Omental fat pad (tissue), 3 donors: ENCODE measurements at regions not wholly inside any gene's neighbourhood (a gene's known extent, or its start where the extent isn't known, plus 50 kb on each side); places are given as distances from the start of the nearest gene placed in this dataset.
"Not testable (repeated sequence)": the region's sequence is repeated elsewhere in the genome, so short reads cannot be mapped to it uniquely, and the experiment has no call there.

Source experiments
- ATAC-seq: fragments of 150-250 bp; one replicate; pipeline ENCODE4 v1.9.1; 2016; ENCODE audit warnings: mild to moderate bottlenecking, moderate library complexity; ENCODE audit not compliant: low FRiP score
- DNase-seq: peaks from one replicate; pipeline ENCODE4 v3.0.0-alpha.2; 2019; ENCODE audit warnings: low spot score
- TF ChIP-seq, protein P1 (sequence below), 3 donors: fragments of 450-650 bp; IDR thresholded peaks; one replicate each; pipeline ENCODE4 v1.5.1; 2016 to 2017; ENCODE audit warnings: antibody characterized with exemption in 3 of 3, mild to moderate bottlenecking in 3 of 3, moderate library complexity in 2 of 3

DNA sequence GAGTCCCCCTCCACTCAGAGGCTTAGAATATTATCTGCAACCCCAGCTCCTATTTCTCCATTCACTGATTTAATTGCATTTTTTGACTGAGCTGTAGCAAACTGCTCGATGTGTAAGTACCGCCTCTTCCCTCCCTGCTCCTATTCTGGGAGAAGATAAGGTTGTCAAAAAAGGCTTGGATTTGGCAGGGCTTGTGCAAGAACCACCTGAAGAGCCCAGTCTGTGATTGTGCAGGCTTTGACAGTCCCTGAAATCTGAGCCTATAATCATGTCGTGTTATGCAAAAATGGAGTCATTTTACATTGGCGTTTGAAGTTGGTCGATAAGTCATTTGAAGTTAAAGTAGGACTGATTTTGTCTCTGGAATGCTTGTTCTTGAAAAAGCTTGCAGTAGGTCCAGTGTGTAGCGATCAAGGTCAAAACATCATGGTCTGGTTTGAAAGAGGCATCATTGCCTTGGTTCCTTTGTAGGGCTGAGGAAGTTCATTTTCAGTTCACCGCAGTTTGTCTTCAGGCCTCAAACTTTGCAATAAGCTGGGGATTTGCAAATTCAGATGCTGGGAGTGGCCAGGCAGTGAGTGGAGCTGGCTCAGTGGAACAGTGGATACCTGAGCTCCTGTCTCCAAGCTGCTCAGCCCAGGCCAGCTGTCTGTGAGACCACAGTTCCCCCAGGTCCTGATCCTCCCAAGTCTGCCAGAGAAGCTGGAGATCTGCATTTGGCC lies 68.8 kb downstream of the KATNIP start:
- ATAC-seq (peak; percentile 38), DNase-seq (no peak)
- TF ChIP-seq, protein P1, sequence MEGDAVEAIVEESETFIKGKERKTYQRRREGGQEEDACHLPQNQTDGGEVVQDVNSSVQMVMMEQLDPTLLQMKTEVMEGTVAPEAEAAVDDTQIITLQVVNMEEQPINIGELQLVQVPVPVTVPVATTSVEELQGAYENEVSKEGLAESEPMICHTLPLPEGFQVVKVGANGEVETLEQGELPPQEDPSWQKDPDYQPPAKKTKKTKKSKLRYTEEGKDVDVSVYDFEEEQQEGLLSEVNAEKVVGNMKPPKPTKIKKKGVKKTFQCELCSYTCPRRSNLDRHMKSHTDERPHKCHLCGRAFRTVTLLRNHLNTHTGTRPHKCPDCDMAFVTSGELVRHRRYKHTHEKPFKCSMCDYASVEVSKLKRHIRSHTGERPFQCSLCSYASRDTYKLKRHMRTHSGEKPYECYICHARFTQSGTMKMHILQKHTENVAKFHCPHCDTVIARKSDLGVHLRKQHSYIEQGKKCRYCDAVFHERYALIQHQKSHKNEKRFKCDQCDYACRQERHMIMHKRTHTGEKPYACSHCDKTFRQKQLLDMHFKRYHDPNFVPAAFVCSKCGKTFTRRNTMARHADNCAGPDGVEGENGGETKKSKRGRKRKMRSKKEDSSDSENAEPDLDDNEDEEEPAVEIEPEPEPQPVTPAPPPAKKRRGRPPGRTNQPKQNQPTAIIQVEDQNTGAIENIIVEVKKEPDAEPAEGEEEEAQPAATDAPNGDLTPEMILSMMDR (IDR thresholded peaks at IDR 0.05): no peak

DNA sequence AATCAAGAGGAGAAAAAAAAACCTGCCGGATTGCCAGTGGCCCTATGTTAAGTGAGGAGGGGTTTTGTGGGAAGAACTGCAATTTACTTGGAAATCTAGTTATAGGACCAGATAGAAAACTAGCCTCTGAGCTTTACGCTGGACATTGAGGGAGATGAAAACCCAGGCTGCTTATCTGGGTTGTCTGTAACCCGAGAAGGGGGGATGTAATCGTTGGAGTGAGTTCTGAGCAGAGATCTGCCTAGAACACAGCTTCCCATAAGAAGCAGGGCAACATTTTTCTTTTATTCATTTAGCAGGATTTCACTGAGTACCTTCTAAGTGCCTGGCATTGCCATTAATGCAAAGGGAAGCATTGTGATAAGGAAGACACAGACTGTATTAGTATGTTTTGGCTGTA lies 70.6 kb downstream of the KATNIP start:
- no peak for ATAC-seq

DNA sequence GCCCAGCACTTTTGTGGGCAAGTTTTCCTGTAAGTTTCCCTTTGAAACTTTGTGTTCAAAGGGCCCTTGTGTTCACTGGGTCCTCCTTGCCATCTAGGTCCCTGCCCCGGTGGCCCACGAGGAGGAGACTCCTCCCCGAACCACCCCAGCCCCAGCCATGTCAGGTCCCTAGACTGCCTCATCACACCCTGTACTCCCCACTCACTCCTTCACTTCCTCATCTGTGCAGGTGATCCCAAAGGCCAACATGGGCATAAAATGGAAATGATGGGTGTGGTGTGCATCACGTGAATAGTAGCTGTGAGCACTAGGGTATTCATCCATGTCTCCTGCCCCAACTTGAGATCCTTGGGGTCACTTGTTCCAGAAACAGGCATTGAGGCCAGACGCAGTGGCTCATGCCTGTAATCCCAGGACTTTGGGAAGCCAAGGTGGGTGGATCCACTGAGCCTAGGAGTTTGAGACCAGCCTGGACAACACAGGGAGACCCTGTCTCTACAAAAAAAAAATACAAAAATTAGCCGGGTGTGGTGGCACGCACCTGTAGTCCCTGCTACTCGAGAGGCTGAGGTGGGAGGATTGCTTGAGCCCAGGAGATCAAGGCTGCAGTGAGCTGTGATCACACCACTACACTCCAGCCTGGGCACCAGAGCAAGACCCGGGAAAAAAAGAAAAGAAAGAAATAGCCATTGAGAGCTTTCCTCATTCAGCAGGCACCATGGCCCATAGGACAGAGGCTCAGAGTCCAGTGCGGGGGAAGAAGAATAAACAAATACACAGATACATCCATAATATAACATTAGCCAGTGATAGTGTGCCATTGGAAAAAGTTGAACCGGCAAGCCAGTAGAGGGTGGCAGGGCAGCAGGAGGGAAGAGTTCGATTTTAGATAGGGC lies 74.5 kb downstream of the KATNIP start:
- DNase-seq (no peak), ATAC-seq (no peak)
- TF ChIP-seq, protein P1 (IDR thresholded peaks at IDR 0.05): no peak

More for the DNA sequence above, 70.6 kb downstream of the KATNIP start:
- TF ChIP-seq, protein P1 (IDR thresholded peaks at IDR 0.05): no peak
- DNase-seq: no peak

DNA sequence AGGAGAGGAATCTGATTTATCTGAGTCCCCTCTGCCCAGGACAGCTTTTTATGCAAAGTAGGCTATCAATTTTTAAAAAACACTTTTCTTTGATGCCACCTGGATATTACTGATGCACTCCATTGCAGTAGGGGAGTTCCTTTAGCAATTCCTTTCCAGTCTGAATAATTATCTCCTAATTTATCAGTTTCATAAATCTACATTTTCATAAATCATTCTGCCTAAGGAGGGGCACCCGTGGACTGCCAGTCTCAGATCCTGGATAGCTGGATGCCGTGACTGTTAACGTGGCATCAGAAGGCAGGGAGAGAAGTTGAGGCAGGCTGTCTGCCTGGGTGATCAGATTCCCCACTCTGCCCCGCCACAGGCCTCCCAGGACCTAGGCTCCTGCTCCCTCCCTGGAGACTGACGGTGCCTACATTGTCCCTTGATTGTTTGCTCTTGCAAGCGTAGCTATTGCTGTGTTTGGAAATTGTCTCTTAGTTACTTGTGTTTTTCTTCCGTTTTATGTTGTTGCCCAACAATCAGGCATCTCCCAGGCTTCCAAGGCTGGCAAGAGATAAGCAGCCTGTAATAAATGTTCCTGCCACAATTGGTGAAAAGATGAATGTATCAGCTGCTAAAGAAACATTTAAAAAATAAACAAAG lies 75.2 kb downstream of the KATNIP start:
- ATAC-seq (peak; percentile 43), DNase-seq (no peak)
- TF ChIP-seq, protein P1 (IDR thresholded peaks at IDR 0.05): no peak

DNA sequence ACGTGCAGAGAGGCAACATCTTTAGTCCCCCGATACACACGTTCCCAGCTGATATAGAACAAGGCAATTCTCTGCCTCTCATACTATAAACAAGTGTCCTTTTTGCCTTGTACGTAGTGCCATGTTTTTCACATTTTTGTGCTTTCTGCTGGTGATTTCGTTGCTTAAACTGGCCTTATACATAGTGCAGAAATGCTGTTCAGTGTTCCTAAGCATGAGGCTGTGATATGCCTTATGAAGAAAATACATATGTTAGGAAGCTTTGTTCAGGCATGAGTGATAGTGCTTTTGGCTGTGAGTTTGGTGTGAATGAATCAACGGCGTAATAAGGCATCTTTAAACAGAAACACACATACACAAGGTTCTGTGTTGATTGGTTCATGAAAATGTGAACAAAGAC lies 77.2 kb downstream of the KATNIP start:
- TF ChIP-seq, protein P1 (IDR thresholded peaks at IDR 0.05): no peak
- ATAC-seq (no peak), DNase-seq (no peak)

DNA sequence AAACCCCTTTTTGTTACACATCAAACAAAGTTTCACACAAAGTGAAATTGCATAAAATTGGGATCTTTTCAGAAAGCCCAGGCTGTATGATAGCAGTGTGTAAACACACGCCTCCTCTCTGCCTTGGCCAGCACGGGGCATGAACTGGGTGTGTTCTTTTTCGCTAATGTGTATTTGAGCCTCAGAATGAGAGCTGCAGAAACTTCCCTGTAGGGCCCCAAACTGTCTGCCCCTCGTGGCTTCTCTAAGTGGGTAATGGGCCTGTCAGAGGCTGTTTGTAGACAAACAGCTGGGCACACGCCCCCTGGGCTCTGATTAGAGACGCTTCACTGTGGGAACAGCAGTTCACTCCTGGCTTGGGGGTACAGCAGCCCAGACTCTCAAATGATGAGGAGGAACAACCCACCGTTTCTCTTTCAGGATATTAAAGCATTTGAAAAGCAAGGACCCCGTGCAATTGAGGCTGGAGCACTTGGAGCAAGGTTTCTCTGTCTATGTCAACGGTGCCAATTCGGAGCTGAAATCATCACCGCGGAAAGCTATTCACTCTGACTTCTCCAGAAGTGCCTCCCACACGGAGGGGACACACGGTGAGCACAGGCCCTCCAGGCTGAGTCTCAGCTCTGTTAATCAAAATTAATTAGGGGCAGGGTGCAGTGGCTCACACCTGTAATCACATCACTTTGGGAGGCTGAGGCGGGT lies 78.4 kb downstream of the KATNIP start:
- ATAC-seq (peak; percentile 58), DNase-seq (no peak)
- TF ChIP-seq, protein P1 (IDR thresholded peaks at IDR 0.05): no peak

DNA sequence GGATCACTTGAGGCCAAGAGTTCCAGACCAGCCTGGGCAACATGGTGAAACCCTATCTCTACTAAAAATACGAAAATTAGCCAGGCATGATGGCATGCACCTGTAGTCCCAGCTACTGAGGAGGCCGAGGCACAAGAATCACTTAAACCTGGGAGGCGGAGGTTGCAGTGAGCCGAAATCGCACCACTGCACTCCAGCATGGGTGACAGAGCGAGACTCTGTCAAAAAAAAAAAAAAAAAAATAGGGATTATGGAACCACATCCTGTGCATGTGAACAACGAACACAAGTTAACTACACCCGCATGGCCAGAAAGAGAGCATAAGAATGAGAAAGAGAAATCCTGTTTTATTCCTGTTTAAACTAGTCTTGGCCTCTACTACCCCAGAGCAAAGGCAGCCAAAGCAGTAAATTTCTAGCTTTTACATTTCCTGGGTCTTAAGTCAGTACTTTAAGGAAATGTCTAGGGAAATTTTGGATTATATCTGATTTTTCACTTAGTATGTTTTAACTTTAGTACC lies 79.1 kb downstream of the KATNIP start:
- DNase-seq, ATAC-seq: not testable (repeated sequence)
